HepG2 (cell line): ENCODE measurements at regions not wholly inside any gene's neighbourhood (a gene's known extent, or its start where the extent isn't known, plus 50 kb on each side); places are given as distances from the start of the nearest gene placed in this dataset.

Experiments used
- ETV5 ChIP-seq: IDR thresholded peaks from 2 replicates; pipeline ENCODE4 v1.6.1; 2018; ENCODE audit warnings: missing biosample characterization, missing genetic modification reagents, inconsistent platforms, borderline replicate concordance
- GLI4 ChIP-seq: sonication (generic); formaldehyde crosslinking; IDR thresholded peaks from 2 replicates; pipeline ENCODE4 v1.5.1; 2020; ENCODE audit warnings: missing genetic modification reagents, mild to moderate bottlenecking, moderate library complexity, borderline replicate concordance
- NFKB2 ChIP-seq: sonication (generic); formaldehyde crosslinking; IDR thresholded peaks from 2 replicates; pipeline ENCODE4 v1.4.0; 2020; ENCODE audit warnings: missing genetic modification reagents, borderline replicate concordance
- SRF ChIP-seq: IDR thresholded peaks from 2 replicates; pipeline ENCODE4 v1.6.1; 2011; ENCODE audit warnings: mild to moderate bottlenecking, low read depth, low read length, moderate library complexity
- TF ChIP-seq, protein P1 (sequence below): sonication (generic); formaldehyde crosslinking; IDR thresholded peaks from 2 replicates; pipeline ENCODE4 v1.5.0; 2020; ENCODE audit warnings: mild to moderate bottlenecking, missing genetic modification reagents
- TF ChIP-seq, protein P2 (sequence below): sonication (generic); formaldehyde crosslinking; IDR thresholded peaks from 2 replicates; pipeline ENCODE4 v1.4.0; 2020; ENCODE audit warnings: missing genetic modification reagents

- TF ChIP-seq ETV5 (CRISPR knock-in tag) (no peak), SRF (no peak), GLI4 (no peak), NFKB2 (CRISPR knock-in tag) (no peak)
- TF ChIP-seq, protein P1, sequence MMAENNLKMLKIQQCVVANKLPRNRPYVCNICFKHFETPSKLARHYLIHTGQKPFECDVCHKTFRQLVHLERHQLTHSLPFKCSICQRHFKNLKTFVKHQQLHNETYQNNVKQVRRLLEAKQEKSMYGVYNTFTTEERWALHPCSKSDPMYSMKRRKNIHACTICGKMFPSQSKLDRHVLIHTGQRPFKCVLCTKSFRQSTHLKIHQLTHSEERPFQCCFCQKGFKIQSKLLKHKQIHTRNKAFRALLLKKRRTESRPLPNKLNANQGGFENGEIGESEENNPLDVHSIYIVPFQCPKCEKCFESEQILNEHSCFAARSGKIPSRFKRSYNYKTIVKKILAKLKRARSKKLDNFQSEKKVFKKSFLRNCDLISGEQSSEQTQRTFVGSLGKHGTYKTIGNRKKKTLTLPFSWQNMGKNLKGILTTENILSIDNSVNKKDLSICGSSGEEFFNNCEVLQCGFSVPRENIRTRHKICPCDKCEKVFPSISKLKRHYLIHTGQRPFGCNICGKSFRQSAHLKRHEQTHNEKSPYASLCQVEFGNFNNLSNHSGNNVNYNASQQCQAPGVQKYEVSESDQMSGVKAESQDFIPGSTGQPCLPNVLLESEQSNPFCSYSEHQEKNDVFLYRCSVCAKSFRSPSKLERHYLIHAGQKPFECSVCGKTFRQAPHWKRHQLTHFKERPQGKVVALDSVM (CRISPR knock-in tag) = no peak
- TF ChIP-seq, protein P2, sequence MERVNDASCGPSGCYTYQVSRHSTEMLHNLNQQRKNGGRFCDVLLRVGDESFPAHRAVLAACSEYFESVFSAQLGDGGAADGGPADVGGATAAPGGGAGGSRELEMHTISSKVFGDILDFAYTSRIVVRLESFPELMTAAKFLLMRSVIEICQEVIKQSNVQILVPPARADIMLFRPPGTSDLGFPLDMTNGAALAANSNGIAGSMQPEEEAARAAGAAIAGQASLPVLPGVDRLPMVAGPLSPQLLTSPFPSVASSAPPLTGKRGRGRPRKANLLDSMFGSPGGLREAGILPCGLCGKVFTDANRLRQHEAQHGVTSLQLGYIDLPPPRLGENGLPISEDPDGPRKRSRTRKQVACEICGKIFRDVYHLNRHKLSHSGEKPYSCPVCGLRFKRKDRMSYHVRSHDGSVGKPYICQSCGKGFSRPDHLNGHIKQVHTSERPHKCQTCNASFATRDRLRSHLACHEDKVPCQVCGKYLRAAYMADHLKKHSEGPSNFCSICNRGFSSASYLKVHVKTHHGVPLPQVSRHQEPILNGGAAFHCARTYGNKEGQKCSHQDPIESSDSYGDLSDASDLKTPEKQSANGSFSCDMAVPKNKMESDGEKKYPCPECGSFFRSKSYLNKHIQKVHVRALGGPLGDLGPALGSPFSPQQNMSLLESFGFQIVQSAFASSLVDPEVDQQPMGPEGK (CRISPR knock-in tag) = no peak
These were observed 464.0 kb downstream of the EIPR1 start for GRCh38 chr2:2913601-2914120.
